Esophagus squamous epithelium (tissue), 5 donors: ENCODE measurements at regions not wholly inside any gene's neighbourhood (a gene's known extent, or its start where the extent isn't known, plus 50 kb on each side); places are given as distances from the start of the nearest gene placed in this dataset.

Experiments
- DNase-seq: peaks from one replicate; lab custom pipeline; 2025; lab: John Stamatoyannopoulos, UW
- H3K27ac ChIP-seq, 4 donors: fragments of 200-600 bp; sonication (generic); one replicate each; pipeline ENCODE4 v1.5.1; 2016 to 2019; ENCODE audit warnings: mild to moderate bottlenecking in 1 of 4
- H3K27me3 ChIP-seq, 4 donors: fragments of 200-600 bp; sonication (generic); 1 replicate in 3 of 4; 2 replicates in 1 of 4; pipeline versions ENCODE4 v1.5.1 to v1.6.0; 2017 to 2021; ENCODE audit warnings: antibody characterized with exemption in 1 of 4
- H3K36me3 ChIP-seq, 3 donors: fragments of 200-600 bp; sonication (generic); one replicate each; pipeline ENCODE4 v1.5.1; 2016 to 2019
- H3K4me1 ChIP-seq, 3 donors: fragments of 200-600 bp; sonication (generic); one replicate each; pipeline ENCODE4 v1.5.1; 2017 to 2019
- H3K4me3 ChIP-seq, 4 donors: fragments of 200-600 bp; sonication (generic); 1 replicate in 3 of 4; 2 replicates in 1 of 4; pipeline ENCODE4 v1.5.1; 2016 to 2019; ENCODE audit warnings: mild to moderate bottlenecking in 2 of 4, moderate library complexity in 1 of 4
- H3K9me3 ChIP-seq, 3 donors: fragments of 200-600 bp; sonication (generic); one replicate each; pipeline ENCODE4 v1.5.1; 2016 to 2019
- CTCF ChIP-seq, 6 experiments: fragments of 450-650 bp in 4 of 6; fragments of 200-600 bp in 2 of 6; sonication (generic) in 2 of 6; IDR thresholded peaks; one replicate each; pipeline ENCODE4 v1.5.1; 2016 to 2019; ENCODE audit warnings: antibody characterized with exemption in 6 of 6, mild to moderate bottlenecking in 4 of 6, moderate library complexity in 4 of 6
- POLR2A ChIP-seq, 4 donors: fragments of 450-650 bp; IDR thresholded peaks; one replicate each; pipeline ENCODE4 v1.6.1; 2017; ENCODE audit warnings: antibody characterized with exemption in 4 of 4, mild to moderate bottlenecking in 4 of 4, moderate library complexity in 3 of 4
- WGBS, 2 donors: methylation state at CpG; one replicate each; pipeline ENCODE4 v1.1.5; 2018; 5-methylcytosine and 5-hydroxymethylcytosine counted together
- intact Hi-C: fragments of 100-400 bp; cut with DNase I; formaldehyde crosslinking; loops from one replicate; pipeline ENCODE4 v1.15.0; 2022
- donor health status: DM: yes; HTN: yes; CAD: no.

GRCh38 chr3:59407425-59407824, 357.6 kb upstream of the CFAP20DC start:
- Histone ChIP-seq H3K9me3 (no peaks in the 10 kb centered on the region), H3K4me1 (no peaks in the 10 kb centered on the region), H3K27me3 (no peaks in the 10 kb centered on the region), H3K27ac (no peak overlapping the region), H3K36me3 (no peaks in the 10 kb centered on the region), H3K4me3 (no peak overlapping the region)
- intact Hi-C loops = no loop called here
- TF ChIP-seq POLR2A (IDR thresholded peaks at IDR 0.05) (no peak), CTCF (IDR thresholded peaks at IDR 0.05) (no peak)
- DNase-seq = no peak
- WGBS, 2 donors = 85 to 87% methylated on average over 5 of the region's 5 CpGs

GRCh38 chr3:59406943-59407342, 357.1 kb upstream of the CFAP20DC start:
- Histone ChIP-seq H3K4me1 (no peaks in the 10 kb centered on the region), H3K27ac (no peak overlapping the region), H3K4me3 (no peak overlapping the region), H3K36me3 (no peaks in the 10 kb centered on the region), H3K9me3 (no peaks in the 10 kb centered on the region), H3K27me3 (no peaks in the 10 kb centered on the region)
- WGBS, 2 donors = 50 to 68% methylated on average over 2 of the region's 2 CpGs
- intact Hi-C loops = no loop called here
- no peak for DNase-seq
- TF ChIP-seq CTCF (IDR thresholded peaks at IDR 0.05) (no peak), POLR2A (IDR thresholded peaks at IDR 0.05) (no peak)

- Histone ChIP-seq H3K27ac (no peak overlapping the region), H3K4me1 (no peaks in the 10 kb centered on the region), H3K9me3 (no peaks in the 10 kb centered on the region), H3K4me3 (no peak overlapping the region), H3K36me3 (no peaks in the 10 kb centered on the region), H3K27me3 (no peaks in the 10 kb centered on the region)
- WGBS, 2 donors = 80 to 92% methylated on average over 8 of the region's 8 CpGs
- TF ChIP-seq POLR2A (IDR thresholded peaks at IDR 0.05) (no peak), CTCF (IDR thresholded peaks at IDR 0.05) (no peak)
- no peak for DNase-seq
- intact Hi-C loops = no loop called here
Observed at GRCh38 chr3:59404851-59405250, 355.0 kb upstream of the CFAP20DC start.

- DNase-seq = no peak
- TF ChIP-seq POLR2A (IDR thresholded peaks at IDR 0.05) = no peak
- TF ChIP-seq CTCF (IDR thresholded peaks at IDR 0.05) = no peak
- intact Hi-C loops = no loop called here
- no peaks in the 10 kb centered on the region for H3K4me1 ChIP-seq
- no peaks in the 10 kb centered on the region for H3K9me3 ChIP-seq
- H3K27ac ChIP-seq = no peak overlapping the region
- no peaks in the 10 kb centered on the region for H3K36me3 ChIP-seq
- 85 to 91% methylated on average over 2 of the region's 2 CpGs for WGBS, 2 donors
- no peaks in the 10 kb centered on the region for H3K27me3 ChIP-seq
- no peak overlapping the region for H3K4me3 ChIP-seq
Observed at GRCh38 chr3:59404064-59404463, 354.2 kb upstream of the CFAP20DC start.

GRCh38 chr3:59401924-59402323, 352.1 kb upstream of the CFAP20DC start:
- WGBS, 2 donors = 64 to 79% methylated on average over 2 of the region's 2 CpGs
- Histone ChIP-seq H3K27ac (no peak overlapping the region), H3K4me1 (no peaks in the 10 kb centered on the region), H3K4me3 (no peak overlapping the region), H3K9me3 (no peaks in the 10 kb centered on the region), H3K36me3 (no peaks in the 10 kb centered on the region), H3K27me3 (no peaks in the 10 kb centered on the region)
- intact Hi-C loops = no loop called here
- no peak for DNase-seq
- TF ChIP-seq CTCF (IDR thresholded peaks at IDR 0.05) (no peak), POLR2A (IDR thresholded peaks at IDR 0.05) (no peak)
